PFSK-1 (cell line): ENCODE measurements at regions not wholly inside any gene's neighbourhood (a gene's known extent, or its start where the extent isn't known, plus 50 kb on each side); places are given as distances from the start of the nearest gene placed in this dataset.

Experiments used
- FOXP2 ChIP-seq: optimal IDR thresholded peaks from 2 replicates; pipeline ENCODE3; 2011; ENCODE audit warnings: borderline replicate concordance, control low read depth, inconsistent platforms; ENCODE audit not compliant: insufficient read depth; ENCODE audit errors: extremely low read length, extremely low read depth
- POLR2AphosphoS5 ChIP-seq: IDR thresholded peaks from 2 replicates; pipeline ENCODE4 v1.6.1; 2012; ENCODE audit warnings: low read depth, mild to moderate bottlenecking, control low read depth, low read length, moderate library complexity
- SIN3A ChIP-seq: IDR thresholded peaks from 2 replicates; pipeline ENCODE4 v1.6.1; 2012; ENCODE audit warnings: mild to moderate bottlenecking, low read length, moderate library complexity, borderline replicate concordance; ENCODE audit not compliant: insufficient read depth
- TAF1 ChIP-seq: IDR thresholded peaks from 2 replicates; pipeline ENCODE4 v1.6.1; 2012; ENCODE audit warnings: low read length, control low read depth, borderline replicate concordance; ENCODE audit not compliant: insufficient read depth
- TF ChIP-seq, protein P1 (sequence below), 2 experiments: IDR thresholded peaks; 2 replicates each; pipeline versions ENCODE4 v1.6.1 to v1.8.0; 2011 to 2012; ENCODE audit warnings: low read depth in 2 of 2, low read length in 2 of 2, control low read depth in 1 of 2, inconsistent platforms in 1 of 2, mild to moderate bottlenecking in 1 of 2, moderate library complexity in 1 of 2; ENCODE audit not compliant: insufficient read depth in 1 of 2

DNA sequence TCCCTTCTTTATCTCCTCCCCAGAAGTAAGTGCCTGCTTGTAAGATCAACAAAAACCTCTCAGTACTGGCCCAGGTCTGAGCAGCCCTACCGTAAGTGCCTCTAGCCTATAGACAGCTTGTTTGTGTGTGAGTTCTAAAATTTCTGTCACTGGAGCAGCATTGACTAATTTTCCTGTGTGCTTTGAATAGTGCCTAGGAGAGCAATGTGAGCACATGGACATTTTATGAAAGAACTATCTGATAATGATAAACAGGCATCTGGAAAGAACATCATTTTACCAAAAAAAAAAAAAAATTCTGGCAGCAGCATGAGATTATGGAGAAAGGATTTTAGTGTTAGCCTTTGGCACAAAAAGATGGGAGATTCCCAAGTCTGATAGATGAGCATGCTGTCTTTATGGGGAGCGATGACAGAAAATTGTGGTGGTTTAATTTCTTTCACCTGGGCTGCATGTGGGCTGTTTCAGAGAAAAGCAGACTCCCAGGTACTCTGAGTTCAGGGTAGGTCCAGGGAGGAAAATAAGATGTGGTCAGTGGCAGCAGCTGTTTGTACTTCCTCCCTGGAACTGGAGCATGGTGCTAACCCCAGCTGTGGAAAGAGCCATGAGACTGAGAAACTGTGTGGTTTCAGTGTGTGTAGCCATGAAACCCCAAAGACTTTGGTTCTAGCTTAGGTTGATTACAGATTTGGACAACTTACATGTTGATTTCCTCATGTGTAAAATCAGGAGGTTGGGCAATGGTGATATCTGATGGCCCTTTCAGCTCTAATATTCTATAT lies 419.9 kb downstream of the NTRK2 start:
- TF ChIP-seq, protein P1, sequence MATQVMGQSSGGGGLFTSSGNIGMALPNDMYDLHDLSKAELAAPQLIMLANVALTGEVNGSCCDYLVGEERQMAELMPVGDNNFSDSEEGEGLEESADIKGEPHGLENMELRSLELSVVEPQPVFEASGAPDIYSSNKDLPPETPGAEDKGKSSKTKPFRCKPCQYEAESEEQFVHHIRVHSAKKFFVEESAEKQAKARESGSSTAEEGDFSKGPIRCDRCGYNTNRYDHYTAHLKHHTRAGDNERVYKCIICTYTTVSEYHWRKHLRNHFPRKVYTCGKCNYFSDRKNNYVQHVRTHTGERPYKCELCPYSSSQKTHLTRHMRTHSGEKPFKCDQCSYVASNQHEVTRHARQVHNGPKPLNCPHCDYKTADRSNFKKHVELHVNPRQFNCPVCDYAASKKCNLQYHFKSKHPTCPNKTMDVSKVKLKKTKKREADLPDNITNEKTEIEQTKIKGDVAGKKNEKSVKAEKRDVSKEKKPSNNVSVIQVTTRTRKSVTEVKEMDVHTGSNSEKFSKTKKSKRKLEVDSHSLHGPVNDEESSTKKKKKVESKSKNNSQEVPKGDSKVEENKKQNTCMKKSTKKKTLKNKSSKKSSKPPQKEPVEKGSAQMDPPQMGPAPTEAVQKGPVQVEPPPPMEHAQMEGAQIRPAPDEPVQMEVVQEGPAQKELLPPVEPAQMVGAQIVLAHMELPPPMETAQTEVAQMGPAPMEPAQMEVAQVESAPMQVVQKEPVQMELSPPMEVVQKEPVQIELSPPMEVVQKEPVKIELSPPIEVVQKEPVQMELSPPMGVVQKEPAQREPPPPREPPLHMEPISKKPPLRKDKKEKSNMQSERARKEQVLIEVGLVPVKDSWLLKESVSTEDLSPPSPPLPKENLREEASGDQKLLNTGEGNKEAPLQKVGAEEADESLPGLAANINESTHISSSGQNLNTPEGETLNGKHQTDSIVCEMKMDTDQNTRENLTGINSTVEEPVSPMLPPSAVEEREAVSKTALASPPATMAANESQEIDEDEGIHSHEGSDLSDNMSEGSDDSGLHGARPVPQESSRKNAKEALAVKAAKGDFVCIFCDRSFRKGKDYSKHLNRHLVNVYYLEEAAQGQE (IDR thresholded peaks at IDR 0.05; ENCODE audit: insufficient read depth in 1 of 2, low read depth in 2 of 2, low read length in 2 of 2) = no peak
- no peak for TF ChIP-seq FOXP2
- no peak for TF ChIP-seq SIN3A
- TF ChIP-seq TAF1 = no peak
- TF ChIP-seq POLR2AphosphoS5 = no peak

- no peak for TF ChIP-seq TAF1
Measured at GRCh38 chr9:85081963-85082362, 412.4 kb downstream of the NTRK2 start.

- TF ChIP-seq POLR2AphosphoS5 (no peak), TAF1 (no peak), FOXP2 (no peak), SIN3A (no peak)
- TF ChIP-seq, protein P1 (IDR thresholded peaks at IDR 0.05; ENCODE audit: insufficient read depth in 1 of 2, low read depth in 2 of 2, low read length in 2 of 2) = no peak
Measured at GRCh38 chr9:85079349-85079748, 409.8 kb downstream of the NTRK2 start.

- TF ChIP-seq, protein P1 (IDR thresholded peaks at IDR 0.05; ENCODE audit: insufficient read depth in 1 of 2, low read depth in 2 of 2, low read length in 2 of 2) = no peak
- TF ChIP-seq POLR2AphosphoS5 = no peak
- TF ChIP-seq TAF1 = no peak
- TF ChIP-seq SIN3A = no peak
- no peak for TF ChIP-seq FOXP2
Measured at GRCh38 chr9:85077944-85078343, 408.4 kb downstream of the NTRK2 start.
